H9 (cell line): ENCODE measurements at regions not wholly inside any gene's neighbourhood (a gene's known extent, or its start where the extent isn't known, plus 50 kb on each side); places are given as distances from the start of the nearest gene placed in this dataset.

Source experiments
- DNase-seq: peaks from one replicate; pipeline ENCODE4 v3.0.0-alpha.2; 2017
- H2AFZ ChIP-seq: one replicate; pipeline ENCODE4 v1.6.1; 2013; ENCODE audit warnings: mild to moderate bottlenecking, low read length, control low read depth, moderate library complexity
- H2AK5ac ChIP-seq: 2 replicates; pipeline ENCODE4 v1.6.1; 2013; ENCODE audit warnings: low read length, control low read depth, mixed read lengths; ENCODE audit not compliant: insufficient read length
- H2BK120ac ChIP-seq: one replicate; pipeline ENCODE4 v1.6.1; 2013; ENCODE audit warnings: low read depth, mild to moderate bottlenecking, low read length, control low read depth, inconsistent platforms; ENCODE audit not compliant: poor library complexity, severe bottlenecking
- H2BK12ac ChIP-seq: 2 replicates; pipeline ENCODE4 v1.6.1; 2013; ENCODE audit warnings: low read length, control low read depth, mixed read lengths, low read depth; ENCODE audit not compliant: insufficient read length
- H2BK15ac ChIP-seq: 2 replicates; pipeline ENCODE4 v1.6.1; 2013; ENCODE audit warnings: low read depth, low read length, control low read depth
- H2BK20ac ChIP-seq: one replicate; pipeline ENCODE4 v1.6.1; 2013; ENCODE audit warnings: low read depth, mild to moderate bottlenecking, low read length, control low read depth, inconsistent platforms; ENCODE audit not compliant: poor library complexity, severe bottlenecking
- H2BK5ac ChIP-seq: 2 replicates; pipeline ENCODE4 v1.6.1; 2013; ENCODE audit warnings: low read length, control low read depth, mixed read lengths; ENCODE audit not compliant: insufficient read length
- H3K14ac ChIP-seq: 2 replicates; pipeline ENCODE4 v1.6.1; 2013; ENCODE audit warnings: low read length, control low read depth; ENCODE audit not compliant: insufficient read depth
- H3K18ac ChIP-seq: 2 replicates; pipeline ENCODE4 v1.6.1; 2013; ENCODE audit warnings: low read depth, mild to moderate bottlenecking, mixed read lengths, low read length, control low read depth; ENCODE audit not compliant: insufficient read length
- H3K23ac ChIP-seq: 2 replicates; pipeline ENCODE4 v1.6.1; 2013; ENCODE audit warnings: low read length, control low read depth, mixed read lengths, low read depth; ENCODE audit not compliant: insufficient read length
- H3K23me2 ChIP-seq: 2 replicates; pipeline ENCODE4 v1.6.1; 2013; ENCODE audit warnings: low read depth, mild to moderate bottlenecking, mixed read lengths, low read length, control low read depth; ENCODE audit not compliant: insufficient read length, poor library complexity, severe bottlenecking
- H3K27ac ChIP-seq: 2 replicates; pipeline ENCODE4 v1.5.1; 2013; ENCODE audit warnings: low read length, control low read depth, mixed read lengths, low read depth; ENCODE audit not compliant: insufficient read length
- H3K27me3 ChIP-seq: 2 replicates; pipeline ENCODE4 v1.6.1; 2013; ENCODE audit warnings: low read length, control low read depth, inconsistent platforms; ENCODE audit not compliant: insufficient read depth
- H3K4ac ChIP-seq: 2 replicates; pipeline ENCODE4 v1.6.1; 2013; ENCODE audit warnings: low read depth, mild to moderate bottlenecking, control low read depth, inconsistent platforms, low read length, moderate library complexity
- H3K4me1 ChIP-seq: 2 replicates; pipeline ENCODE4 v1.6.1; 2013; ENCODE audit warnings: low read length, control low read depth, inconsistent platforms; ENCODE audit not compliant: insufficient read depth
- H3K4me2 ChIP-seq: 2 replicates; pipeline ENCODE4 v1.6.1; 2013; ENCODE audit warnings: low read length, control low read depth, mixed read lengths; ENCODE audit not compliant: insufficient read length, insufficient read depth
- H3K56ac ChIP-seq: 2 replicates; pipeline ENCODE4 v1.6.1; 2013; ENCODE audit warnings: low read depth, mild to moderate bottlenecking, mixed read lengths, low read length, control low read depth; ENCODE audit not compliant: insufficient read length
- H3K79me1 ChIP-seq: 2 replicates; pipeline ENCODE4 v1.6.1; 2013; ENCODE audit warnings: low read depth, mild to moderate bottlenecking, moderate library complexity, low read length, control low read depth, inconsistent platforms; ENCODE audit not compliant: insufficient read depth, poor library complexity, severe bottlenecking
- H3K79me2 ChIP-seq: 2 replicates; pipeline ENCODE4 v1.6.1; 2013; ENCODE audit warnings: low read length, control low read depth, inconsistent platforms; ENCODE audit not compliant: insufficient read depth
- H3K9ac ChIP-seq: 2 replicates; pipeline ENCODE4 v1.6.1; 2013; ENCODE audit warnings: low read length, control low read depth, mixed read lengths; ENCODE audit not compliant: insufficient read length; ENCODE audit errors: extremely low read depth
- H3K9me3 ChIP-seq: one replicate; pipeline ENCODE4 v1.6.1; 2013; ENCODE audit warnings: low read depth, low read length, inconsistent platforms; ENCODE audit not compliant: control insufficient read depth
- H3T11ph ChIP-seq: one replicate; pipeline ENCODE4 v1.6.1; 2013; ENCODE audit warnings: mild to moderate bottlenecking, low read length, control low read depth, inconsistent platforms
- H4K20me1 ChIP-seq: one replicate; pipeline ENCODE4 v1.6.1; 2013; ENCODE audit not compliant: control insufficient read depth, insufficient read length, insufficient read depth
- H4K5ac ChIP-seq: 2 replicates; pipeline ENCODE4 v1.6.1; 2013; ENCODE audit warnings: low read depth, mild to moderate bottlenecking, mixed read lengths, low read length, control low read depth; ENCODE audit not compliant: insufficient read length
- H4K8ac ChIP-seq: replicated peaks from 2 replicates; pipeline ENCODE4 v1.6.1; 2013; ENCODE audit warnings: low read length, control low read depth, mixed read lengths, low read depth; ENCODE audit not compliant: insufficient read length
- H4K91ac ChIP-seq: 2 replicates; pipeline ENCODE4 v1.6.1; 2013; ENCODE audit warnings: low read depth, mild to moderate bottlenecking, moderate library complexity, mixed read lengths, low read length, control low read depth; ENCODE audit not compliant: insufficient read length
- H3K27ac Mint-ChIP-seq, 3 experiments: 2 replicates in 2 of 3; 3 replicates in 1 of 3; pipeline ENCODE4 v1.8.0; 2020 to 2021; ENCODE audit warnings: mixed read lengths in 3 of 3, mild to moderate bottlenecking in 1 of 3, moderate library complexity in 1 of 3
- H3K27me3 Mint-ChIP-seq: 2 replicates; pipeline ENCODE4 v1.8.0; 2021; ENCODE audit warnings: low read depth, mild to moderate bottlenecking, moderate library complexity, mixed read lengths
- H3K36me3 Mint-ChIP-seq, 3 experiments: 2 replicates in 2 of 3; 3 replicates in 1 of 3; pipeline ENCODE4 v1.8.0; 2020 to 2021; ENCODE audit warnings: low read depth in 3 of 3, mixed read lengths in 3 of 3; ENCODE audit not compliant: insufficient read depth in 1 of 3
- H3K4me1 Mint-ChIP-seq, 2 experiments: 2 replicates each; pipeline ENCODE4 v1.8.0; 2020; ENCODE audit warnings: mixed read lengths in 2 of 2
- H3K4me3 Mint-ChIP-seq, 2 experiments: 2 replicates in 1 of 2; 3 replicates in 1 of 2; pipeline ENCODE4 v1.8.0; 2020 to 2021; ENCODE audit warnings: mild to moderate bottlenecking in 2 of 2, mixed read lengths in 2 of 2, moderate library complexity in 1 of 2
- H3K9me3 Mint-ChIP-seq, 2 experiments: 2 replicates in 1 of 2; 3 replicates in 1 of 2; pipeline ENCODE4 v1.8.0; 2020; ENCODE audit warnings: mild to moderate bottlenecking in 2 of 2, mixed read lengths in 2 of 2, moderate library complexity in 1 of 2
- CTCF ChIP-seq: fragments of 200-600 bp; sonication (generic); conservative IDR thresholded peaks from 3 replicates; pipeline ENCODE4 v1.8.0; 2021; ENCODE audit warnings: antibody characterized with exemption, mild to moderate bottlenecking
- WGBS: extraction: QIAGEN DNeasy Blood & Tissue Kit; methylation state at CpG from one replicate; pipeline ENCODE4 v1.1.7; 2013; ENCODE audit warnings: missing lambda C conversion rate, low lambda C conversion rate, mixed read lengths; ENCODE audit not compliant: insufficient read length; ENCODE audit errors: extremely low coverage; 5-methylcytosine and 5-hydroxymethylcytosine counted together

- no peak overlapping the region for H4K5ac ChIP-seq
- no peaks in the 10 kb centered on the region for H3K4me1 ChIP-seq
- H2BK12ac ChIP-seq: no peak overlapping the region
- no CpG with 5 or more reads among the region's 4 CpGs for WGBS
- H2AK5ac ChIP-seq: no peak overlapping the region
- no peak overlapping the region for H3K23ac ChIP-seq
- H4K8ac ChIP-seq: no peak overlapping the region
- no peaks in the 10 kb centered on the region for H3K79me2 ChIP-seq
- H3K27me3 Mint-ChIP-seq: peaks cover 8% of the 10 kb centered on the region
- no peak overlapping the region for H2BK15ac ChIP-seq
- TF ChIP-seq CTCF: peak; percentile 57
- no peak overlapping the region for H3K18ac ChIP-seq
- no peak overlapping the region for H3K4me3 Mint-ChIP-seq
- H3K14ac ChIP-seq: no peak overlapping the region
- no peaks in the 10 kb centered on the region for H4K20me1 ChIP-seq
- peaks cover 4 to 8% (median 5%) of the 10 kb centered on the region in 3 experiments; a peak in 5 of 7 replicates for H3K36me3 Mint-ChIP-seq
- H3K23me2 ChIP-seq: no peaks in the 10 kb centered on the region
- H3K9me3 ChIP-seq: no peaks in the 10 kb centered on the region
- DNase-seq: no peak
- H4K91ac ChIP-seq: no peak overlapping the region
- H2BK120ac ChIP-seq: no peak overlapping the region
- no peak overlapping the region for H3K4me2 ChIP-seq
- no peak overlapping the region for H3T11ph ChIP-seq
- H2BK20ac ChIP-seq: no peak overlapping the region
- H3K27me3 ChIP-seq: no peaks in the 10 kb centered on the region
- no peak overlapping the region for H2AFZ ChIP-seq
- no peak overlapping the region for H3K27ac Mint-ChIP-seq
- no peak overlapping the region for H3K27ac ChIP-seq
- peaks cover 11 to 21% of the 10 kb centered on the region in 2 experiments for H3K9me3 Mint-ChIP-seq
- no peaks in the 10 kb centered on the region for H3K79me1 ChIP-seq
- H2BK5ac ChIP-seq: no peak overlapping the region
- no peak overlapping the region for H3K4ac ChIP-seq
- H3K56ac ChIP-seq: no peak overlapping the region
- no peak overlapping the region for H3K9ac ChIP-seq
- no peaks in the 10 kb centered on the region for H3K4me1 Mint-ChIP-seq
Measured at GRCh38 chr22:49170053-49170452, 657.6 kb downstream of the BRD1 start.
